Mammary epithelial cell (primary cell): ENCODE measurements at regions not wholly inside any gene's neighbourhood (a gene's known extent, or its start where the extent isn't known, plus 50 kb on each side); places are given as distances from the start of the nearest gene placed in this dataset.

Experiments
- CTCF ChIP-seq, 2 donors: IDR thresholded peaks in 1 of 2; conservative IDR thresholded peaks in 1 of 2; 2 replicates each; pipeline ENCODE4 v1.5.1; 2011 to 2012; ENCODE audit warnings: inconsistent platforms in 2 of 2, low read length in 2 of 2, mild to moderate bottlenecking in 2 of 2, control low read depth in 1 of 2, low read depth in 1 of 2; ENCODE audit not compliant: insufficient read depth in 1 of 2; ENCODE audit errors: extremely low read depth in 1 of 2
- EZH2 ChIP-seq: IDR thresholded peaks from 2 replicates; pipeline ENCODE4 v1.6.1; 2012; ENCODE audit warnings: low read length, inconsistent platforms, borderline replicate concordance

- no peak for TF ChIP-seq CTCF (conservative IDR thresholded peaks at IDR 0.05 in 1 of 2, IDR thresholded peaks at IDR 0.05 in 1 of 2; ENCODE audit: extremely low read depth in 1 of 2, insufficient read depth in 1 of 2, low read depth in 1 of 2, low read length in 2 of 2)
- no peak for TF ChIP-seq EZH2
Measured at GRCh38 chr18:73831688-73832087, 315.9 kb downstream of the FBXO15 start.
